ENCODE measurements at regions not wholly inside any gene's neighbourhood (a gene's known extent, or its start where the extent isn't known, plus 50 kb on each side); places are given as distances from the start of the nearest gene placed in this dataset.

DNA sequence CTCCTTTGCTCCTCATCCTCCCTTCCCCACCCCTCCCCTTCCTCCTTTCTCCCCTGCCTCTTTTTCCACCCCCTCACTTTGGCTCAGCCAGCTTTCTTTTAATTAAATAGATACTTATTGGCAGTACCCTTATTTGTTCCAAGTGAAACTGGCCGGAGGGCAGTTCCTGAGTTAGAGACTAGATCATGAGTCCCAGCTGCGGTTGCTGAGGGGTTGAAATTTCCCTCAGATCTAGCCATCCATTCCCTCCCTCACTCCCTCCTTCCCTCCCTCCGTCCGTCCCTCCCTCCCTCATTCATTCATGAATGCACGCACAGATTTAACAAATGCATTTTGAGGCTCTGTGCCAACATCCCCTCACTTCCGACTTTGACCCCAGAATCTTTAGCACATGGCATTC, 519.2 kb upstream of the EEF2KMT start:
- no peak for FAIRE-seq
- no peak for DNase-seq
- no peak overlapping the region for H3K27ac ChIP-seq (ENCODE audit: low read depth in 1 of 3, low read length in 2 of 3)
- H3K9me3 ChIP-seq (ENCODE audit: control insufficient read depth in 2 of 2, insufficient read depth in 1 of 2, low read depth in 1 of 2, low read length in 1 of 2) = no peaks in the 10 kb centered on the region
- peaks cover 0 to 2% (median 0%) of the 10 kb centered on the region in 3 donors for H3K27me3 ChIP-seq (ENCODE audit: control insufficient read depth in 3 of 3, insufficient read depth in 3 of 3, low read length in 3 of 3)
- H3K4me1 ChIP-seq (ENCODE audit: control insufficient read depth in 3 of 3, insufficient read depth in 2 of 3, low read depth in 1 of 3, low read length in 2 of 3) = no peaks in the 10 kb centered on the region
- no peaks in the 10 kb centered on the region for H3K36me3 ChIP-seq (ENCODE audit: control insufficient read depth in 3 of 3, insufficient read depth in 2 of 3, low read depth in 1 of 3, low read length in 3 of 3)
- WGBS, 3 donors = 43 to 46% (median 43%) methylated on average over 6 of the region's 6 CpGs
- H3K4me3 ChIP-seq (ENCODE audit: low read depth in 1 of 3, low read length in 3 of 3) = no peak overlapping the region

DNA sequence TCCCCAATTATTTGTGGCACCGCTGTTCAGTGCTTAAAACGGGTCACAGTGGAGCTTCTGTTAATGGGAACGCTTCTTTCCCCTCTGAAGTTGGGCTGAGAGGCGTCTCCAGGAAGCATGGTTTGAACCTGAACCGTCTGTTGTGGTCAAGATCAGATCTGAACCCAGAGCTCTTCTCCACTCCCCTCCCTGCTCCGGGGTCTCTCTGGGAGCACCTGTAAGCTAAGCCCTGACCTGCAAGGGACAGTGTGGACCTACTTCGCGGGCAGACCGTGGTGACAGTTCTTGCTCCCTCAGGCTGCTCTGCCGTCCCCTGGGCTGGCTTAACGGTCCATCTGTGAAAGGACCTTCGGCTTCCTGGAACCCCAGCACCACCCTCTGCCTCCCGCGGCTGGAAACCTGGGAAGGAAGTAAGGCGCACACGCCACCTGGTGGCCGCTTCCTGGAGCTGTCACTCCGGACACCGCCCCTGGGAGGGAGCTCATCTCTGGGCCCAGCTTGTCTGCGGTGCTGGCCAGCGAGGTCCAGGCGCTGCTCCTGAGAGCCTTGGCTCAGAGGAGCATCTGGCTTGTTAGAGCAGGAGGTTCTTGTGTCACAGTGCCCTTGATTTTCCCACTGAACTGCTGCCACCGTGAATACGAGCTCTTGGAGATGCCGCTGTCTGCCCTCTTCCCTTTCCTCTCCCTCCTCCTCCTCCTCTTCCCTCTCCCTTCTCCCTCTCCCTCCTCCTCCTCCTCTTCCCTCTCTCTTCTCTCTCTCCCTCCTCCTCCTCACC, 518.5 kb upstream of the EEF2KMT start:
- no peaks in the 10 kb centered on the region for H3K4me1 ChIP-seq (ENCODE audit: control insufficient read depth in 3 of 3, insufficient read depth in 2 of 3, low read depth in 1 of 3, low read length in 2 of 3)
- DNase-seq (peak; percentile 46 to 63), FAIRE-seq (no peak)
- H3K4me3 ChIP-seq (ENCODE audit: low read depth in 1 of 3, low read length in 3 of 3) = no peak overlapping the region
- H3K9me3 ChIP-seq (ENCODE audit: control insufficient read depth in 2 of 2, insufficient read depth in 1 of 2, low read depth in 1 of 2, low read length in 1 of 2) = no peaks in the 10 kb centered on the region
- H3K27me3 ChIP-seq (ENCODE audit: control insufficient read depth in 3 of 3, insufficient read depth in 3 of 3, low read length in 3 of 3) = peaks cover 0 to 2% (median 0%) of the 10 kb centered on the region in 3 donors
- no peak overlapping the region for H3K27ac ChIP-seq (ENCODE audit: low read depth in 1 of 3, low read length in 2 of 3)
- no peaks in the 10 kb centered on the region for H3K36me3 ChIP-seq (ENCODE audit: control insufficient read depth in 3 of 3, insufficient read depth in 2 of 3, low read depth in 1 of 3, low read length in 3 of 3)
- 15 to 18% (median 17%) methylated on average over 24 to 25 of the region's 25 CpGs for WGBS, 3 donors

DNA sequence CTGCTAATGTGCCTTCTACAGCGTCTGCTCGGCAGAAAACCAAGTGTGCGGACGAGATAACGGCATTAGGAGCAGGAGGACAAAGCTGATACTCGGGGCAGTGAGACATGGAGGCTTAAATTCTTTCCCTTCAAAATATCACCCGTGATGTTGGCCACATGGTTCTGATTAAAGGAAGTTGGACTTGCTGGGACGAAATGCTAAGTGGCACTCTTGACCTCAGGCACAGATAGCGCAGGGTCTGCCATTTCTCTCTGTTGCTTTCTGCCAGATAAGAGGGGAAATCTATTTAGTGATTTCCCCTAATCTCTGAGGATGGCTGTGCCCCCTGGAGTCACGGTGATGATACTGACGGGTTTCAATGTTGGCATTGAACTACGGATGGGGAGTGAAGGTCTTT, 509.6 kb upstream of the EEF2KMT start:
- WGBS, 3 donors = 43 to 56% (median 46%) methylated on average over 12 of the region's 12 CpGs
- DNase-seq (no peak), FAIRE-seq (no peak)
- no peaks in the 10 kb centered on the region for H3K36me3 ChIP-seq (ENCODE audit: control insufficient read depth in 3 of 3, insufficient read depth in 2 of 3, low read depth in 1 of 3, low read length in 3 of 3)
- no peak overlapping the region for H3K4me3 ChIP-seq (ENCODE audit: low read depth in 1 of 3, low read length in 3 of 3)
- H3K27ac ChIP-seq (ENCODE audit: low read depth in 1 of 3, low read length in 2 of 3) = no peak overlapping the region
- H3K4me1 ChIP-seq (ENCODE audit: control insufficient read depth in 3 of 3, insufficient read depth in 2 of 3, low read depth in 1 of 3, low read length in 2 of 3) = no peaks in the 10 kb centered on the region
- no peaks in the 10 kb centered on the region for H3K27me3 ChIP-seq (ENCODE audit: control insufficient read depth in 3 of 3, insufficient read depth in 3 of 3, low read length in 3 of 3)
- H3K9me3 ChIP-seq (ENCODE audit: control insufficient read depth in 2 of 2, insufficient read depth in 1 of 2, low read depth in 1 of 2, low read length in 1 of 2) = no peaks in the 10 kb centered on the region

DNA sequence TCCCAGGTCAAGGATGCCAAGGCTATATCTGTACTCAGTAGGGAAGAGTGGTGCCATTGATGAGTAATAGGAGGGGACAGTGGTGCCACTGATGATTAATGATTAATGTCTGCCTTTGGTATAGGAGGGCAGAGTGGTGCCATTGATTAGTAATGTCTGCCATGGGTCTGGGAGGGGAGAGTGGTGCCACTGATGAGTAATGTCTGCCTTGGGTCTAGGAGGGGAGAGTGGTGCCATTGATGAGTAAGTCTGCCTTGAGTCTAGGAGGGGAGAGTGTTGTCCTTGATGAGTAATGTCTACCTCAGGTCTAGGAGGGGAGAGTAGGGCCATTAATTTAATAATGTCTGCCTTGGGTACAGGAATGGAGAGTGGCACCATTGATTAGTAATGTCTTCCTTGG, 507.8 kb upstream of the EEF2KMT start:
- Histone ChIP-seq H3K4me1 (ENCODE audit: control insufficient read depth in 3 of 3, insufficient read depth in 2 of 3, low read depth in 1 of 3, low read length in 2 of 3) (no peaks in the 10 kb centered on the region), H3K27ac (ENCODE audit: low read depth in 1 of 3, low read length in 2 of 3) (no peak overlapping the region), H3K27me3 (ENCODE audit: control insufficient read depth in 3 of 3, insufficient read depth in 3 of 3, low read length in 3 of 3) (no peaks in the 10 kb centered on the region), H3K9me3 (ENCODE audit: control insufficient read depth in 2 of 2, insufficient read depth in 1 of 2, low read depth in 1 of 2, low read length in 1 of 2) (no peaks in the 10 kb centered on the region), H3K36me3 (ENCODE audit: control insufficient read depth in 3 of 3, insufficient read depth in 2 of 3, low read depth in 1 of 3, low read length in 3 of 3) (no peaks in the 10 kb centered on the region), H3K4me3 (ENCODE audit: low read depth in 1 of 3, low read length in 3 of 3) (no peak overlapping the region)
- FAIRE-seq (no peak), DNase-seq (no peak)

DNA sequence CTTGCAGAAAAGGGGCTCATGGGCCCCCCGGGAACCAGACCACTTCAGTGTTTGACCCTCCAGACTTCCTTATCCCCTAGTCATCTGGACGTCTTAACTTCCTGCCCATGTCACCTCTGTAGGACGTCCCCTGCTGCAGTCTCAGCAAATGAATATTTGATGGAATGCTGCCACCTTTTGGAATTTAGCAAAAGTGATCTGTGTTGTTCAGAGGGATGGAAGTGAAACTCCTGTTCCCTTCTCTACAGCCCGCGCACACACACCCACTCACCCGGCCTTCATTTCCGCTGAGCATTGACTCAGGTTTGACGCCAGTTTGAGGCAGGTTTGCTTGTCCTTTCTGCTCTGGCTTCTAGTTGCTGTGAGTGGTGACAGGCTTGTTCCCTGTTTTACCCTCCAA, 507.2 kb upstream of the EEF2KMT start:
- no peaks in the 10 kb centered on the region for H3K9me3 ChIP-seq (ENCODE audit: control insufficient read depth in 2 of 2, insufficient read depth in 1 of 2, low read depth in 1 of 2, low read length in 1 of 2)
- H3K27me3 ChIP-seq (ENCODE audit: control insufficient read depth in 3 of 3, insufficient read depth in 3 of 3, low read length in 3 of 3) = no peaks in the 10 kb centered on the region
- H3K4me3 ChIP-seq (ENCODE audit: low read depth in 1 of 3, low read length in 3 of 3) = no peak overlapping the region
- WGBS, 3 donors = 26 to 32% (median 31%) methylated on average over 8 of the region's 8 CpGs
- FAIRE-seq = no peak
- no peak overlapping the region for H3K27ac ChIP-seq (ENCODE audit: low read depth in 1 of 3, low read length in 2 of 3)
- no peaks in the 10 kb centered on the region for H3K4me1 ChIP-seq (ENCODE audit: control insufficient read depth in 3 of 3, insufficient read depth in 2 of 3, low read depth in 1 of 3, low read length in 2 of 3)
- no peaks in the 10 kb centered on the region for H3K36me3 ChIP-seq (ENCODE audit: control insufficient read depth in 3 of 3, insufficient read depth in 2 of 3, low read depth in 1 of 3, low read length in 3 of 3)
- peak in 1 of 2 donors; percentile 11 for DNase-seq

GRCh38 chr16:5603836-5604235, 506.2 kb upstream of the EEF2KMT start:
- Histone ChIP-seq H3K36me3 (ENCODE audit: control insufficient read depth in 3 of 3, insufficient read depth in 2 of 3, low read depth in 1 of 3, low read length in 3 of 3) (no peaks in the 10 kb centered on the region), H3K4me1 (ENCODE audit: control insufficient read depth in 3 of 3, insufficient read depth in 2 of 3, low read depth in 1 of 3, low read length in 2 of 3) (no peaks in the 10 kb centered on the region), H3K9me3 (ENCODE audit: control insufficient read depth in 2 of 2, insufficient read depth in 1 of 2, low read depth in 1 of 2, low read length in 1 of 2) (no peaks in the 10 kb centered on the region), H3K27me3 (ENCODE audit: control insufficient read depth in 3 of 3, insufficient read depth in 3 of 3, low read length in 3 of 3) (no peaks in the 10 kb centered on the region), H3K4me3 (ENCODE audit: low read depth in 1 of 3, low read length in 3 of 3) (no peak overlapping the region), H3K27ac (ENCODE audit: low read depth in 1 of 3, low read length in 2 of 3) (no peak overlapping the region)
- FAIRE-seq (no peak), DNase-seq (no peak)
- WGBS, 3 donors = 76 to 86% (median 79%) methylated on average over 4 of the region's 4 CpGs

DNA sequence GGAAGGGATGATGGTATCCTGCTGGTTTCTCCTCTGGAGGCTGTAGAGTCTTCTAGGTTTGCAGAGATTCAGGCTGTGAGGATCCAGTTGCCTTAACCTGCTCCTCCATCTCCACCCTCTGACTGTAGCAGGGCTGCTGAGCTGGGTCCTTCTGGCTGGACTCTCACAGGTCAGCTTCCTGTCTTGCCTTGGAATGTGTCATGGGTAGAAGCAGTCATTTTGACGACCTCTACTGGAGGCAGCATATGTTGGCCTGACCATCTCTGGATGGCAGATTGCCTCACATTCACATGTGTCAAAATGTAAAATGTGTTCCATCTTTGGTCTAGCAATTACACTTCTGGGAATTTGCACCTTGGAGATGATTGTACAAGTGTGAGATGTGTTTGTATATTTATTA, 504.4 kb upstream of the EEF2KMT start:
- no peak overlapping the region for H3K4me3 ChIP-seq (ENCODE audit: low read depth in 1 of 3, low read length in 3 of 3)
- H3K27me3 ChIP-seq (ENCODE audit: control insufficient read depth in 3 of 3, insufficient read depth in 3 of 3, low read length in 3 of 3) = no peaks in the 10 kb centered on the region
- H3K9me3 ChIP-seq (ENCODE audit: control insufficient read depth in 2 of 2, insufficient read depth in 1 of 2, low read depth in 1 of 2, low read length in 1 of 2) = no peaks in the 10 kb centered on the region
- no peak for FAIRE-seq
- no peak overlapping the region for H3K27ac ChIP-seq (ENCODE audit: low read depth in 1 of 3, low read length in 2 of 3)
- H3K4me1 ChIP-seq (ENCODE audit: control insufficient read depth in 3 of 3, insufficient read depth in 2 of 3, low read depth in 1 of 3, low read length in 2 of 3) = no peaks in the 10 kb centered on the region
- WGBS, 3 donors = 32 to 40% (median 33%) methylated on average over 1 of the region's 1 CpG
- no peak for DNase-seq
- H3K36me3 ChIP-seq (ENCODE audit: control insufficient read depth in 3 of 3, insufficient read depth in 2 of 3, low read depth in 1 of 3, low read length in 3 of 3) = no peaks in the 10 kb centered on the region

DNA sequence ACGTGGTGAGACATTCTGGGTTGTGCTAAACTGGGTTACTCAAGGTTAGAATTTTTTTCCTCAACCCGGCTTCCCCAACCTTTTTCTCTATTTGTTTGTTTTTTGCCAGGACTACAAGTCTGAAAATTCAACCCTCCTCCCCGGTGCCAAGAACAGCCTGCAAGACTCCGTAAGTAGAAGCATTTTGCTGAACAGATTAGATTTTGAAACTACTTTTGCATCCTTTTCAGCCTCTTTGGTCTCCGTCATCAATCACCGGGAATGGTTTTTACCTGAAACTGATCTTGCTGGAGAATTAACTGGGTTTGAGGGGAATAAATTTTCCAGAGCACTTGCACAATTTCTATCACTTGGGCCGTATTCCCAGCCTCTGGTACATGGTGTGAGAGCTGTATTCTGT, 501.2 kb upstream of the EEF2KMT start:
- H3K36me3 ChIP-seq (ENCODE audit: control insufficient read depth in 3 of 3, insufficient read depth in 2 of 3, low read depth in 1 of 3, low read length in 3 of 3) = no peaks in the 10 kb centered on the region
- H3K27me3 ChIP-seq (ENCODE audit: control insufficient read depth in 3 of 3, insufficient read depth in 3 of 3, low read length in 3 of 3) = no peaks in the 10 kb centered on the region
- H3K9me3 ChIP-seq (ENCODE audit: control insufficient read depth in 2 of 2, insufficient read depth in 1 of 2, low read depth in 1 of 2, low read length in 1 of 2) = no peaks in the 10 kb centered on the region
- FAIRE-seq = no peak
- no peak for DNase-seq
- H3K4me1 ChIP-seq (ENCODE audit: control insufficient read depth in 3 of 3, insufficient read depth in 2 of 3, low read depth in 1 of 3, low read length in 2 of 3) = no peaks in the 10 kb centered on the region
- no peak overlapping the region for H3K4me3 ChIP-seq (ENCODE audit: low read depth in 1 of 3, low read length in 3 of 3)
- no peak overlapping the region for H3K27ac ChIP-seq (ENCODE audit: low read depth in 1 of 3, low read length in 2 of 3)
- 72 to 82% (median 74%) methylated on average over 7 of the region's 7 CpGs for WGBS, 3 donors

DNA sequence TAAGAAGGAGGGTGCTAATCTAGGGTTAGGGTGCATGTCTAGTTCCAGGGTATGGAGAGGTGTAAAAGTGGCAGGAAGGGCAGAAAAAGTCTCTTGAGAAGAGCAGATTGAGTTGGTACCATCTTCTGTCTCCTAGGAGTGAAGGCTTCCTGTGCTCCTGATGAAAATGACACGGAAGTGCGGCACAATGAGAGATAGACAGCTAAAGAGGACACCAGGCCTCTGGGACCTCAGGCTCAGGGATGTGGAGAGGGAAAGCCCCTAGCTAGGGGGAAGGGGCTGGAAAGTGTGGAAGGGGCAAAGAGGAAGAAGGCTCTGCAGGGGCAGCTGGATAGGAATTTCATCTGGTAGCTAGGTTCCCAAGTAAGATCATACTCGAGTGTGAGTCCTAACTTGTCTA, 498.3 kb upstream of the EEF2KMT start:
- Histone ChIP-seq H3K9me3 (ENCODE audit: control insufficient read depth in 2 of 2, insufficient read depth in 1 of 2, low read depth in 1 of 2, low read length in 1 of 2) (no peaks in the 10 kb centered on the region), H3K27ac (ENCODE audit: low read depth in 1 of 3, low read length in 2 of 3) (no peak overlapping the region), H3K4me3 (ENCODE audit: low read depth in 1 of 3, low read length in 3 of 3) (no peak overlapping the region), H3K27me3 (ENCODE audit: control insufficient read depth in 3 of 3, insufficient read depth in 3 of 3, low read length in 3 of 3) (no peaks in the 10 kb centered on the region), H3K36me3 (ENCODE audit: control insufficient read depth in 3 of 3, insufficient read depth in 2 of 3, low read depth in 1 of 3, low read length in 3 of 3) (no peaks in the 10 kb centered on the region), H3K4me1 (ENCODE audit: control insufficient read depth in 3 of 3, insufficient read depth in 2 of 3, low read depth in 1 of 3, low read length in 2 of 3) (no peaks in the 10 kb centered on the region)
- 83 to 85% (median 83%) methylated on average over 3 of the region's 3 CpGs for WGBS, 3 donors
- DNase-seq (no peak), FAIRE-seq (no peak)

Data from small intestine (tissue), 7 donors.